ENCODE measurements at regions not wholly inside any gene's neighbourhood (a gene's known extent, or its start where the extent isn't known, plus 50 kb on each side); places are given as distances from the start of the nearest gene placed in this dataset.

DNA sequence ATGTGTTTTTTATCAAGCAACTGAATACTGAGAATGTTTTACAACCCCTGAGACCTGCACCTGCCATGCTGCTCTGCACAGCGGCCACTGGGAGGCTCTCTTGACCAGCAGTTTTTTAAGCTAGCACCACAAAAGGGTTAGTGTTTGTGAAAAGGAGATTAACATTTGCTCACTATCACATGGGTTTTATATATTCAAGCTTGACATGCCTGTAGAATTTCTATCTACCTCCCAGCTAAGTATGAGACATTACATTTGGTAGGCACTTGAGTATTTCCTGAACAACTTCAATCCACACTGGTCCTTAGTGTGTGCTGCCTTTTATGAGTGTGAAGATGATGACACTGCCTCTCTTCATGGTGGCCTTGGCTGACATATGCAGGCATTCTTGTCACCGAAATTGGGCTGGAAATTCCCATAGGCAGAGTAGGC, 1238.9 kb downstream of the UQCRFS1 start:
- POLR2A ChIA-PET = no interaction called here
- no peak for DNase-seq (ENCODE audit: low read depth)
- Histone ChIP-seq H3K4me3 (ENCODE audit: low read depth, low read length) (no peak overlapping the region), H3K27me3 (ENCODE audit: control insufficient read depth, insufficient read depth, low read length) (no peaks in the 10 kb centered on the region), H3K36me3 (ENCODE audit: control insufficient read depth, insufficient read depth, low read length) (no peaks in the 10 kb centered on the region)
- TF ChIP-seq, protein P1, sequence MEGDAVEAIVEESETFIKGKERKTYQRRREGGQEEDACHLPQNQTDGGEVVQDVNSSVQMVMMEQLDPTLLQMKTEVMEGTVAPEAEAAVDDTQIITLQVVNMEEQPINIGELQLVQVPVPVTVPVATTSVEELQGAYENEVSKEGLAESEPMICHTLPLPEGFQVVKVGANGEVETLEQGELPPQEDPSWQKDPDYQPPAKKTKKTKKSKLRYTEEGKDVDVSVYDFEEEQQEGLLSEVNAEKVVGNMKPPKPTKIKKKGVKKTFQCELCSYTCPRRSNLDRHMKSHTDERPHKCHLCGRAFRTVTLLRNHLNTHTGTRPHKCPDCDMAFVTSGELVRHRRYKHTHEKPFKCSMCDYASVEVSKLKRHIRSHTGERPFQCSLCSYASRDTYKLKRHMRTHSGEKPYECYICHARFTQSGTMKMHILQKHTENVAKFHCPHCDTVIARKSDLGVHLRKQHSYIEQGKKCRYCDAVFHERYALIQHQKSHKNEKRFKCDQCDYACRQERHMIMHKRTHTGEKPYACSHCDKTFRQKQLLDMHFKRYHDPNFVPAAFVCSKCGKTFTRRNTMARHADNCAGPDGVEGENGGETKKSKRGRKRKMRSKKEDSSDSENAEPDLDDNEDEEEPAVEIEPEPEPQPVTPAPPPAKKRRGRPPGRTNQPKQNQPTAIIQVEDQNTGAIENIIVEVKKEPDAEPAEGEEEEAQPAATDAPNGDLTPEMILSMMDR (IDR thresholded peaks at IDR 0.05; ENCODE audit: insufficient read depth, low read depth, low read length) = peak; percentile 52
- CTCF ChIA-PET = interaction anchor here (0.7 to 2.1 kb wide), 7 partner anchors 10 to 678 kb away, joined by 3 to 6 read pairs (median 3); no protein-coding TSS in a partner anchor

DNA sequence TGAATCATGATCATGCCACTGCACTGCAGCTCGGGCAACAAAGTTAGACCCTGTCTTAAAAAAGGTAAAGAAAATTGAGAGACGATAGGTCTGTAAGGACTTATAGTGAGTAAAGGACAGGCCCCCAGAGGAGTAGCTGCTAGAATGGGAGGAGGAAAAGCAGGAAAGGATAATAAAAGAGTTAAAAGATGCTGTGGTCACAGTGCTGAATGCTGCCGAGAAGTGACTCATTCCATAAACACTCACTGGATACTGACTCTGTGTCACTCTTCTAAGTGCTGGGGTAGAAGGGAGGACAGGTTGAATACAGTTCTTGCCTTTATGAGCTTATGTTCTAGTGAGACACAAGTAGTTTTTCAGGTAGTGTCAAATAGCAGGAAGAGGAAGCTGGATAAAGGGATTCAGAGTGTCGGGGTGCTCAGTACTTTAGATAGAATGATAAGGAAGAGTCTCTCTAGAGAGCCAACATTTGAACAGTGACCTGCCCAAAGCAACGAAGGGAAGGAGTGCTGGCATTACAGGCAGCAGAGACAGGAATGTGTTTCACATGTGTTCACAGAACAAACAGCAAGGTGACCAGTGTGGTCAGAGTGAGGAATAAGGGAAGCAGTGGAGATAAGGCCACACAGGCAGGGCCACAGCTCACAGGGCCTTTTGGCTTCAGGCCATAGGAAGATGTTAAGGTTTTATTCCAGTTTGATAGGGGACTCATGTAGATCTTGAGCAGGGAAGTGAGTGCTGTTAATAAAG, 1240.5 kb downstream of the UQCRFS1 start:
- POLR2A ChIA-PET = no interaction called here
- H3K36me3 ChIP-seq (ENCODE audit: control insufficient read depth, insufficient read depth, low read length) = no peaks in the 10 kb centered on the region
- CTCF ChIA-PET = interaction anchor here (1.3 to 2.1 kb wide), 2 partner anchors 351 to 353 kb away, joined by 3 to 6 read pairs; no protein-coding TSS in a partner anchor
- TF ChIP-seq, protein P1 (IDR thresholded peaks at IDR 0.05; ENCODE audit: insufficient read depth, low read depth, low read length) = no peak
- DNase-seq (ENCODE audit: low read depth) = peak; percentile 19
- no peak overlapping the region for H3K4me3 ChIP-seq (ENCODE audit: low read depth, low read length)
- H3K27me3 ChIP-seq (ENCODE audit: control insufficient read depth, insufficient read depth, low read length) = no peaks in the 10 kb centered on the region

DNA sequence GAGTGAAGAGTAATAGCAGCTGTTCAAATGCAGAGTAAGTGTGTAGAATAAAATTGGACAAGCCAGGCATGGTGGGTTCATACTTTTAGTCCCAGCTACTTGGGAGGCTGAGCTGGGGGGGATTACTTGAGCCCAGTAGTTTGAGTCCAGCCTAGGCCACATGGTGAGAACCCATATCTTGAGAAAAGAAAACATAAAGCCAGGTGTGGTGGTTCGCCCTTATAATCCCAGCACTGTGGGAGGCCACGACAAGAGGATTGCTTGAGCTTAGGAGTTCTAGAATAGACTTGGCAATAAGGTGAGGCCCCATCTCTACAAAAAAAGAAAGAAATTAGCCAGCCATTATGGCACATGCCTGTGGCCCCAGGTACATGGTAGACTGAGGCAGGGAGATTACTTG, 1241.1 kb downstream of the UQCRFS1 start:
- Histone ChIP-seq H3K36me3 (ENCODE audit: control insufficient read depth, insufficient read depth, low read length) (no peaks in the 10 kb centered on the region), H3K4me3 (ENCODE audit: low read depth, low read length) (no peak overlapping the region), H3K27me3 (ENCODE audit: control insufficient read depth, insufficient read depth, low read length) (no peaks in the 10 kb centered on the region)
- DNase-seq (ENCODE audit: low read depth) = no peak
- TF ChIP-seq, protein P1 (IDR thresholded peaks at IDR 0.05; ENCODE audit: insufficient read depth, low read depth, low read length) = no peak
- ChIA-PET POLR2A (no interaction called here), CTCF (interaction anchor here (1.2 to 1.7 kb wide), 2 partner anchors 19 to 352 kb away, joined by 3 to 4 read pairs; no protein-coding TSS in a partner anchor)

DNA sequence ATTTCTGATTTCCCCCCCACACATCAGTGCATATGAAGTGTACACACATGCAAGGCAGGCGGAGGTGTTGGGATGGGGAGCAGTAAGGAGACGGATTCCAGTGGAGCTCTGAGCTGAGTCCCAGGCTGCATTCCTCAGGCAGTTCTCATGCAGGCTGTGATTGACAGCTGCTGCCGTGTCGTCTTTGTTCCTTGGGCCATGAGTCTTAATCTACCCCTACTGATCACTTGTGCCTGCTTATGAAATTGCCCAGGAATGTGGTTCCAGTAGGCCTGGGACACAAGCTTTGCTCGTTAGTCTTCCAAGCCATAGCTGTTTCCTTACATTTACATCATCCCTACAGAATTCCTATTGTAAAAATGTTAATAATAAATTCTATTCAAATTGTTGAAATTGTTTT, 1241.9 kb downstream of the UQCRFS1 start:
- TF ChIP-seq, protein P1 (IDR thresholded peaks at IDR 0.05; ENCODE audit: insufficient read depth, low read depth, low read length) = no peak
- ChIA-PET POLR2A (no interaction called here), CTCF (interaction anchor here (1.2 to 1.7 kb wide), 2 partner anchors 20 to 353 kb away, joined by 3 to 4 read pairs; no protein-coding TSS in a partner anchor)
- DNase-seq (ENCODE audit: low read depth) = no peak
- Histone ChIP-seq H3K4me3 (ENCODE audit: low read depth, low read length) (no peak overlapping the region), H3K36me3 (ENCODE audit: control insufficient read depth, insufficient read depth, low read length) (no peaks in the 10 kb centered on the region), H3K27me3 (ENCODE audit: control insufficient read depth, insufficient read depth, low read length) (no peaks in the 10 kb centered on the region)

DNA sequence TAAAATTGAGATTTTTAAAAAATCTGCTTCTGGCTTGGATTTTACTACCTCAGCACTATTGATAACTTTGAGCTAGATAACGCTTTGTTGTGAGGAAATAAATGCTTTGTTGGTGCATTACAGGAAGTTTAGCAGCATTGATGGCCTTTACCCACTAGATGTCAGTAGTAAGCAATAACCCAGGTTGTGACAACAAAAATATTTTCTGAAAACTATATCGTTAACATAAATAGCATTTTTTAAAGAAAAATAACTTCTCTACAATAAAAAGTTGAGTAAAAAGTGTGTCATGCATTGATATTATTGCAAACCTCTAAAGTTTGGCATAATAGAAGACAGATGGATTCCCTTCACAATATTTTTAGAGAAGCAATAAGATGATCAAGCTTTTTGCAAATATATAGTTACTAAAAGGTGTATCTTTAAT, 1246.5 kb downstream of the UQCRFS1 start:
- H3K4me3 ChIP-seq (ENCODE audit: low read depth, low read length) = no peak overlapping the region
- TF ChIP-seq, protein P1 (IDR thresholded peaks at IDR 0.05; ENCODE audit: insufficient read depth, low read depth, low read length) = peak; percentile 72
- ChIA-PET CTCF (interaction anchor here (1.0 to 2.2 kb wide), 10 partner anchors 9 to 913 kb away, joined by 3 to 7 read pairs (median 4); no protein-coding TSS in a partner anchor), POLR2A (no interaction called here)
- H3K36me3 ChIP-seq (ENCODE audit: control insufficient read depth, insufficient read depth, low read length) = no peaks in the 10 kb centered on the region
- no peaks in the 10 kb centered on the region for H3K27me3 ChIP-seq (ENCODE audit: control insufficient read depth, insufficient read depth, low read length)
- no peak for DNase-seq (ENCODE audit: low read depth)

All from BJ (cell line).